Endothelial cell of umbilical vein (primary cell): ENCODE measurements at regions not wholly inside any gene's neighbourhood (a gene's known extent, or its start where the extent isn't known, plus 50 kb on each side); places are given as distances from the start of the nearest gene placed in this dataset.

ENCODE experiments used
- CTCF ChIP-seq, 2 donors: IDR thresholded peaks; 1 replicate in 1 of 2; 2 replicates in 1 of 2; pipeline ENCODE4 v1.5.1; 2011; ENCODE audit warnings: low read length in 2 of 2, mild to moderate bottlenecking in 2 of 2, moderate library complexity in 2 of 2, control low read depth in 1 of 2, inconsistent platforms in 1 of 2, low read depth in 1 of 2; ENCODE audit not compliant: insufficient read depth in 1 of 2; ENCODE audit errors: extremely low read depth in 1 of 2
- EZH2 ChIP-seq: IDR thresholded peaks from 2 replicates; pipeline ENCODE4 v1.6.1; 2012; ENCODE audit warnings: borderline replicate concordance, low read depth, mild to moderate bottlenecking, moderate library complexity, low read length, inconsistent platforms; ENCODE audit not compliant: severe bottlenecking
- FOS ChIP-seq: IDR thresholded peaks from 2 replicates; pipeline ENCODE4 v1.6.1; 2011; ENCODE audit warnings: mild to moderate bottlenecking, low read length, moderate library complexity, borderline replicate concordance; ENCODE audit not compliant: insufficient read depth
- JUN ChIP-seq: IDR thresholded peaks from 2 replicates; pipeline ENCODE4 v1.6.1; 2011; ENCODE audit warnings: borderline replicate concordance, low read depth; ENCODE audit not compliant: insufficient read length, insufficient read depth
- MAX ChIP-seq: IDR thresholded peaks from 2 replicates; pipeline ENCODE4 v1.6.1; 2011; ENCODE audit not compliant: insufficient read depth, insufficient read length
- MYC ChIP-seq: IDR thresholded peaks from one replicate; pipeline ENCODE4 v1.6.1; 2011; ENCODE audit warnings: mild to moderate bottlenecking, low read depth, low read length
- POLR2A ChIP-seq: IDR thresholded peaks from 2 replicates; pipeline ENCODE4 v1.6.1; 2012; ENCODE audit warnings: low read depth, mild to moderate bottlenecking, control low read depth, low read length
- POLR2AphosphoS5 ChIP-seq: IDR thresholded peaks from 2 replicates; pipeline ENCODE4 v1.6.1; 2012; ENCODE audit warnings: low read depth, mild to moderate bottlenecking, control low read depth, low read length, moderate library complexity; ENCODE audit not compliant: insufficient read depth

GRCh38 chr4:128591482-128591881, 218.0 kb upstream of the JADE1 start:
- TF ChIP-seq CTCF (IDR thresholded peaks at IDR 0.05; ENCODE audit: extremely low read depth in 1 of 2, insufficient read depth in 1 of 2, low read depth in 1 of 2, low read length in 2 of 2), result no peak
- TF ChIP-seq MAX, result no peak
- TF ChIP-seq POLR2A, result no peak
- TF ChIP-seq MYC, result no peak
- no peak for TF ChIP-seq EZH2
- TF ChIP-seq JUN, result no peak
- no peak for TF ChIP-seq POLR2AphosphoS5
- TF ChIP-seq FOS, result no peak
